ENCODE measurements at regions not wholly inside any gene's neighbourhood (a gene's known extent, or its start where the extent isn't known, plus 50 kb on each side); places are given as distances from the start of the nearest gene placed in this dataset.

DNA sequence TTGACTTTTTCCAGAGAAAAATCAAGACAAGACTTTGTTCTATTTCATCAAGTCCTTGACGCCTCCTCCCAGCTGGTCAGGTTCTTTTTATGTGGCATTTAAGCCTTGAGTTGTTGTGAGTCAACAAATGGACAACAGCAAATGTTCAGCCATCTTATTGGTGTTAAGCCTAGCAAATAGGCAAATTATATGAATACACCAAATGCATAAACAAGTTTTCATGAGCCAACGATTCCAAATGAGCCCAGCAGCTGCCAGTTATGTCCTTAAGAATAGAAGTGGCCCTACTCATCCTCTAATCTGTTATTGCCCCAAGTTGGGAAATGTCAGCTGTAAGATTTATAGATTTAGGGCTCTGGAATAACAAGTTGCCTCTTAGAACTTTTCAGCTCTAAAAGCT, 312.0 kb downstream of the SOX4 start:
- whole genome bisulfite sequencing, 2 experiments (ENCODE audit: low coverage in 1 of 2, low lambda C conversion rate in 2 of 2, missing lambda C conversion rate in 2 of 2), result 76 to 81% methylated on average over 2 of the region's 2 CpGs
- no peak overlapping the region for H3K4me3 ChIP-seq

DNA sequence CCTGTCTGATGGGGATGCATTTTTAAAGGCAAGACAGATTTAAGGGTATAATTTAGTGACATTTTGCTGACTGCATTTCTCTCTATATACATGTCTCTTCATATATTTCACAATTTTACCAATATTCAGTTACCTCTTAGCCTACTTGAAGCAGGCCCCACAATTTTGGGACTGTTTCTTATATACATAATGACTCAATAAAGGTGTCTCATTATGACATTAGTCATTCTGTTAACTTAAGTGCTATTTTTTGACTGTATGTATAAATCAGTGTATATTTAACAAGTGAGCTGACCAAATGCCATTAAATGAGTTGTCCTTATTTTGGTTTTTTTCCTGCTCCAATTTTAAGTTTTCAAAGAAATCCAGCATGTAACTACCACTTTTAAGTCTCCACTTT, 313.3 kb downstream of the SOX4 start:
- no peak overlapping the region for H2AFZ ChIP-seq
- no peak overlapping the region for H3K27ac ChIP-seq
- H3K79me2 ChIP-seq (ENCODE audit: insufficient read depth), result no peaks in the 10 kb centered on the region
- no peak for DNase-seq
- H3K9ac ChIP-seq, result no peak overlapping the region
- TF ChIP-seq EZH2 (IDR thresholded peaks at IDR 0.05; ENCODE audit: insufficient read depth, poor library complexity, severe bottlenecking), result no peak
- TF ChIP-seq EZH2phosphoT487 (IDR thresholded peaks at IDR 0.05; ENCODE audit: insufficient read depth, low read depth), result no peak
- H4K20me1 ChIP-seq (ENCODE audit: insufficient read depth), result no peaks in the 10 kb centered on the region
- no peaks in the 10 kb centered on the region for H3F3A ChIP-seq (ENCODE audit: insufficient read depth)
- H3K4me1 ChIP-seq (ENCODE audit: insufficient read depth), result no peaks in the 10 kb centered on the region
- in situ Hi-C loops (cut with MboI), result no loop called here
- H3K27me3 ChIP-seq (replicated peaks; ENCODE audit: insufficient read depth), result no peaks in the 10 kb centered on the region
- no peak overlapping the region for H3K4me2 ChIP-seq (ENCODE audit: unreplicated experiment)
- H3K4me3 ChIP-seq, result no peak overlapping the region
- no peaks in the 10 kb centered on the region for H3K9me3 ChIP-seq (ENCODE audit: low read depth)
- H3K36me3 ChIP-seq (ENCODE audit: low read depth), result no peaks in the 10 kb centered on the region
- no peaks in the 10 kb centered on the region for H3K9me2 ChIP-seq (ENCODE audit: insufficient read depth)

More for the DNA sequence above, 312.0 kb downstream of the SOX4 start:
- Histone ChIP-seq H4K20me1 (ENCODE audit: insufficient read depth) (no peaks in the 10 kb centered on the region), H3K27ac (no peak overlapping the region), H3K9ac (no peak overlapping the region), H3F3A (ENCODE audit: insufficient read depth) (no peaks in the 10 kb centered on the region), H3K79me2 (ENCODE audit: insufficient read depth) (no peaks in the 10 kb centered on the region), H2AFZ (no peak overlapping the region), H3K9me3 (ENCODE audit: low read depth) (no peaks in the 10 kb centered on the region), H3K4me1 (ENCODE audit: insufficient read depth) (no peaks in the 10 kb centered on the region), H3K9me2 (ENCODE audit: insufficient read depth) (no peaks in the 10 kb centered on the region), H3K36me3 (ENCODE audit: low read depth) (no peaks in the 10 kb centered on the region), H3K4me2 (ENCODE audit: unreplicated experiment) (no peak overlapping the region), H3K27me3 (replicated peaks; ENCODE audit: insufficient read depth) (no peaks in the 10 kb centered on the region)
- TF ChIP-seq EZH2phosphoT487 (IDR thresholded peaks at IDR 0.05; ENCODE audit: insufficient read depth, low read depth), result no peak
- TF ChIP-seq EZH2 (IDR thresholded peaks at IDR 0.05; ENCODE audit: insufficient read depth, poor library complexity, severe bottlenecking), result no peak
- no peak for DNase-seq
- in situ Hi-C loops (cut with MboI), result no loop called here

DNA sequence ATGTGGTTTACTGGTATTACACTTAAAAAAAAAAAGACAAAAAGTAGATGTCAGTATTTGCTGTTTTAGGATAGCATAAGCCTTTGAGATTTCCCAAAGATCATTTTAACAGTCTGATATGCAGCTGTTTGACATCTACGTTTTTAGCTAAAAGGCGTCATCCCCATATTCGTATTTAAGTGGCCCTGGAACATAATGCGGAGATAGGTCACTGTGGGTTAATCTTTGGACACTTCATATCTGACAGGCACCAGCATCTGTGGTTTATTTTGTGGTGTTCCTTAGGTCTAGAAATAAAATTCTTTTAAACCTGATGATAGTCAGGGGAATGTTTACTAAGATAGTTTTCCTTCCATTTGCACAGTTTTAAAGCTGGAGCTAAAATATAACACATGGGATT, 313.7 kb downstream of the SOX4 start:
- WGBS, 2 experiments (ENCODE audit: low coverage in 1 of 2, low lambda C conversion rate in 2 of 2, missing lambda C conversion rate in 2 of 2), result 97 to 98% methylated on average over 4 of the region's 4 CpGs
- Histone ChIP-seq H3K79me2 (ENCODE audit: insufficient read depth) (no peaks in the 10 kb centered on the region), H3K4me1 (ENCODE audit: insufficient read depth) (no peaks in the 10 kb centered on the region), H2AFZ (no peak overlapping the region), H3K9me3 (ENCODE audit: low read depth) (no peaks in the 10 kb centered on the region), H4K20me1 (ENCODE audit: insufficient read depth) (no peaks in the 10 kb centered on the region), H3F3A (ENCODE audit: insufficient read depth) (no peaks in the 10 kb centered on the region), H3K9ac (no peak overlapping the region), H3K4me2 (ENCODE audit: unreplicated experiment) (no peak overlapping the region), H3K9me2 (ENCODE audit: insufficient read depth) (no peaks in the 10 kb centered on the region), H3K36me3 (ENCODE audit: low read depth) (no peaks in the 10 kb centered on the region), H3K27me3 (replicated peaks; ENCODE audit: insufficient read depth) (no peaks in the 10 kb centered on the region), H3K27ac (no peak overlapping the region), H3K4me3 (no peak overlapping the region)
- no peak for DNase-seq
- no peak for TF ChIP-seq EZH2phosphoT487 (IDR thresholded peaks at IDR 0.05; ENCODE audit: insufficient read depth, low read depth)
- TF ChIP-seq EZH2 (IDR thresholded peaks at IDR 0.05; ENCODE audit: insufficient read depth, poor library complexity, severe bottlenecking), result no peak
- in situ Hi-C loops (cut with MboI), result no loop called here

DNA sequence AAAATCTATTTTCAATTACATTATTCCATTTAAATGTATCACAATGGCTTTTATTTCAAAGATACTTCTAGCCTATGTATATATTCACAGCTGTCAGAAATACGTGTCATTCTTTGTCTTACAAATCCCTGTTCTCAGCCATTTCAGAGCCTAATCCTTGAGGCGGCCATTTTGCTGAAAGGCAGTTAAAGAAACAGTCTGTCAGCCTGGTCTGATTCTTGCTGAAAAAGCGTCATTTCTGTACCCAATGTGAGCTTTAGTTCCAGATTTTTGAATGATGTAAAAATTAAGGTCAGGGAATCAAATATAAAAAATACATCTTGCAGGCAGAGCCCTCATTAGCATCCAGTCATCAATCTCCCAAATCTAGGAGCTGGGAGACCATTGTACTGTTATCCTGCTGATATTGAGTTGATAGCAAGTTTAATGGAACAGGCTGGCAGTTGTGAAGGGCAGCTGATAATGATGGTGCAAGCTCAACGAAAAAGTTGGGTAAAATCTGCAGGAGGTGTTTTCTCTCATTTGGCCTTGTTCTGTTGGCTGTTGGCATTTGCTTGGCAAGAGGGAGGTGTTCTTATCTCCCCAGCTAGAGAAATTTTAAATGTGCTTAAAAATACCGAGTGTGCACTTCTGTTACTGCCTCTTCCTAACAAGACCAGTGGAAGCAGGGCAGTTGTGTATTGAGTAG, 314.8 kb downstream of the SOX4 start:
- H3K4me1 ChIP-seq (ENCODE audit: insufficient read depth), result no peaks in the 10 kb centered on the region
- H2AFZ ChIP-seq, result no peak overlapping the region
- H3K27ac ChIP-seq, result no peak overlapping the region
- H3K4me3 ChIP-seq, result no peak overlapping the region
- H3K4me2 ChIP-seq (ENCODE audit: unreplicated experiment), result no peak overlapping the region
- no peaks in the 10 kb centered on the region for H4K20me1 ChIP-seq (ENCODE audit: insufficient read depth)
- DNase-seq, result no peak
- no peaks in the 10 kb centered on the region for H3F3A ChIP-seq (ENCODE audit: insufficient read depth)
- WGBS, 2 experiments (ENCODE audit: low coverage in 1 of 2, low lambda C conversion rate in 2 of 2, missing lambda C conversion rate in 2 of 2), result 90 to 93% methylated on average over 5 of the region's 5 CpGs
- H3K9ac ChIP-seq, result no peak overlapping the region
- no peak for TF ChIP-seq EZH2phosphoT487 (IDR thresholded peaks at IDR 0.05; ENCODE audit: insufficient read depth, low read depth)
- TF ChIP-seq EZH2 (IDR thresholded peaks at IDR 0.05; ENCODE audit: insufficient read depth, poor library complexity, severe bottlenecking), result no peak
- H3K9me2 ChIP-seq (ENCODE audit: insufficient read depth), result no peaks in the 10 kb centered on the region
- in situ Hi-C loops (cut with MboI), result no loop called here
- H3K36me3 ChIP-seq (ENCODE audit: low read depth), result no peaks in the 10 kb centered on the region
- no peaks in the 10 kb centered on the region for H3K9me3 ChIP-seq (ENCODE audit: low read depth)
- no peaks in the 10 kb centered on the region for H3K79me2 ChIP-seq (ENCODE audit: insufficient read depth)
- no peaks in the 10 kb centered on the region for H3K27me3 ChIP-seq (replicated peaks; ENCODE audit: insufficient read depth)

DNA sequence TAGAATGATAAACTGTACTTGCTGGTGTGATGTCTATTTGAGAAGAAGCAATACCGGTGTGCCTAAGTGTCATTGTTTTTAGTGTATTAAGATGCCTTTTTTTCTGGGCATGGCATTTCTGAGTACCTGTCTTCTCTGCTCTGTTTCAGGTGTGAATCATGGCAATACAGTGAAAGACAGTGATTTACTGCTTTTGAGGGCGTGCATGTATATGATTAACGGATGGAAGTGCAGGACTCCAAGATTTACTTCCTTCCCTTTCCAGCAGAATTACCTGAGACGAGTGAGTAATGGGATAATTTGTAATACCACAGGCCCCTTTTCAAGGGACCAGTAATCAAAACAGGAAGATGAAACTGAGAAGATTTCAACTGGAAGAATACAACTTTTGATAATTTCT, 315.8 kb downstream of the SOX4 start:
- Histone ChIP-seq H3K4me2 (ENCODE audit: unreplicated experiment) (no peak overlapping the region), H3K27me3 (replicated peaks; ENCODE audit: insufficient read depth) (no peaks in the 10 kb centered on the region), H3K4me1 (ENCODE audit: insufficient read depth) (no peaks in the 10 kb centered on the region), H2AFZ (no peak overlapping the region), H3K27ac (no peak overlapping the region), H3K4me3 (no peak overlapping the region), H3K36me3 (ENCODE audit: low read depth) (no peaks in the 10 kb centered on the region), H3F3A (ENCODE audit: insufficient read depth) (no peaks in the 10 kb centered on the region), H3K9ac (no peak overlapping the region), H3K79me2 (ENCODE audit: insufficient read depth) (no peaks in the 10 kb centered on the region), H3K9me2 (ENCODE audit: insufficient read depth) (no peaks in the 10 kb centered on the region), H3K9me3 (ENCODE audit: low read depth) (no peaks in the 10 kb centered on the region), H4K20me1 (ENCODE audit: insufficient read depth) (no peaks in the 10 kb centered on the region)
- TF ChIP-seq EZH2phosphoT487 (IDR thresholded peaks at IDR 0.05; ENCODE audit: insufficient read depth, low read depth) (no peak), EZH2 (IDR thresholded peaks at IDR 0.05; ENCODE audit: insufficient read depth, poor library complexity, severe bottlenecking) (no peak)
- in situ Hi-C loops (cut with MboI), result no loop called here
- WGBS, 2 experiments (ENCODE audit: low coverage in 1 of 2, low lambda C conversion rate in 2 of 2, missing lambda C conversion rate in 2 of 2), result 86 to 89% methylated on average over 4 of the region's 4 CpGs
- no peak for DNase-seq
